ACC112 (cell line): ENCODE measurements at regions not wholly inside any gene's neighbourhood (a gene's known extent, or its start where the extent isn't known, plus 50 kb on each side); places are given as distances from the start of the nearest gene placed in this dataset.

Experiments used
- H2AFZ ChIP-seq: fragments of 200-600 bp; sonication (generic); one replicate; pipeline ENCODE4 v1.6.0; 2017; ENCODE audit warnings: antibody characterized with exemption, low read length; ENCODE audit not compliant: unreplicated experiment
- H3K27ac ChIP-seq: fragments of 200-600 bp; sonication (generic); 2 replicates; pipeline ENCODE4 v1.5.1; 2014; ENCODE audit warnings: low read depth, mild to moderate bottlenecking, antibody characterized with exemption, low read length, moderate library complexity
- H3K27me3 ChIP-seq: fragments of 200-600 bp; sonication (generic); 2 replicates; pipeline ENCODE4 v1.6.1; 2014; ENCODE audit warnings: mild to moderate bottlenecking, antibody characterized with exemption, low read length, moderate library complexity, mixed read lengths; ENCODE audit not compliant: insufficient read depth
- H3K36me3 ChIP-seq: fragments of 200-600 bp; sonication (generic); 2 replicates; pipeline ENCODE4 v1.6.1; 2016; ENCODE audit warnings: mild to moderate bottlenecking, antibody characterized with exemption, low read length, moderate library complexity, mixed read lengths; ENCODE audit not compliant: insufficient read depth
- H3K4me1 ChIP-seq: fragments of 200-600 bp; sonication (generic); one replicate; pipeline ENCODE4 v1.6.1; 2016; ENCODE audit warnings: low read length, mixed read lengths; ENCODE audit not compliant: insufficient read depth, unreplicated experiment, control insufficient read depth
- H3K4me3 ChIP-seq: fragments of 200-600 bp; sonication (generic); 2 replicates; pipeline ENCODE4 v1.5.1; 2014; ENCODE audit warnings: mild to moderate bottlenecking, low read depth, low read length
- H3K79me2 ChIP-seq: fragments of 200-600 bp; sonication (generic); one replicate; pipeline ENCODE4 v1.6.0; 2016; ENCODE audit warnings: low read length; ENCODE audit not compliant: control insufficient read depth, unreplicated experiment, insufficient read depth

- no peak overlapping the region for H2AFZ ChIP-seq
- no peak overlapping the region for H3K4me3 ChIP-seq
- no peaks in the 10 kb centered on the region for H3K79me2 ChIP-seq
- peaks cover 44% of the 10 kb centered on the region for H3K27me3 ChIP-seq
- no peaks in the 10 kb centered on the region for H3K36me3 ChIP-seq
- H3K27ac ChIP-seq, result no peak overlapping the region
- H3K4me1 ChIP-seq, result peaks cover 3% of the 10 kb centered on the region
These were observed 89.8 kb downstream of the PTTG1 start for GRCh38 chr5:160511280-160511929.
